HG03025 (cell line): ENCODE measurements at regions not wholly inside any gene's neighbourhood (a gene's known extent, or its start where the extent isn't known, plus 50 kb on each side); places are given as distances from the start of the nearest gene placed in this dataset.

Experiments
- ATAC-seq: cut with Tn5 transposase; IDR thresholded peaks from one replicate; pipeline ENCODE4 v1.9.1; 2021; ENCODE audit warnings: mild to moderate bottlenecking, moderate library complexity; ENCODE audit not compliant: unreplicated experiment, low FRiP score

- no peak for ATAC-seq
Observed at GRCh38 chr18:60753753-60754152, 381.2 kb upstream of the MC4R start.

- no peak for ATAC-seq
Observed at GRCh38 chr18:60754413-60755009, 381.9 kb upstream of the MC4R start.

GRCh38 chr18:60755134-60755533, 382.6 kb upstream of the MC4R start:
- no peak for ATAC-seq

GRCh38 chr18:60775978-60776377, 403.4 kb upstream of the MC4R start:
- no peak for ATAC-seq

- ATAC-seq, result no peak
Observed at GRCh38 chr18:60784161-60784560, 411.6 kb upstream of the MC4R start.

GRCh38 chr18:60794802-60795201, 422.2 kb upstream of the MC4R start:
- ATAC-seq, result no peak

GRCh38 chr18:60804415-60804814, 431.8 kb upstream of the MC4R start:
- no peak for ATAC-seq

GRCh38 chr18:60809937-60810336, 437.4 kb upstream of the MC4R start:
- ATAC-seq, result no peak

GRCh38 chr18:60812921-60813320, 440.3 kb upstream of the MC4R start:
- no peak for ATAC-seq

GRCh38 chr18:60826346-60826745, 453.8 kb upstream of the MC4R start:
- ATAC-seq, result no peak

GRCh38 chr18:60831971-60832370, 459.4 kb upstream of the MC4R start:
- no peak for ATAC-seq

GRCh38 chr18:60838677-60839076, 466.1 kb upstream of the MC4R start:
- ATAC-seq, result no peak

GRCh38 chr18:60846396-60846795, 473.8 kb upstream of the MC4R start:
- ATAC-seq, result no peak

GRCh38 chr18:60847517-60847916, 474.9 kb upstream of the MC4R start:
- no peak for ATAC-seq

GRCh38 chr18:60861575-60861974, 471.7 kb upstream of the CDH20 start:
- ATAC-seq, result no peak

- ATAC-seq, result no peak
Observed at GRCh38 chr18:60862988-60863387, 470.2 kb upstream of the CDH20 start.

- no peak for ATAC-seq
Observed at GRCh38 chr18:60865801-60866200, 467.4 kb upstream of the CDH20 start.

GRCh38 chr18:60870261-60871153, 462.7 kb upstream of the CDH20 start:
- ATAC-seq, result no peak

- no peak for ATAC-seq
Observed at GRCh38 chr18:60872434-60872833, 460.8 kb upstream of the CDH20 start.

GRCh38 chr18:60873708-60874107, 459.5 kb upstream of the CDH20 start:
- no peak for ATAC-seq

- ATAC-seq, result no peak
Observed at GRCh38 chr18:60875957-60876507, 457.2 kb upstream of the CDH20 start.

GRCh38 chr18:60880184-60880583, 453.0 kb upstream of the CDH20 start:
- ATAC-seq, result no peak
